Smooth muscle cell (in vitro differentiated cells): ENCODE measurements at regions not wholly inside any gene's neighbourhood (a gene's known extent, or its start where the extent isn't known, plus 50 kb on each side); places are given as distances from the start of the nearest gene placed in this dataset.

Source experiments
- DNase-seq: peaks from one replicate; lab custom pipeline; 2025; ENCODE audit not compliant: unreplicated experiment; lab: John Stamatoyannopoulos, UW
- H2AFZ ChIP-seq: fragments of 200-600 bp; sonication (generic); 2 replicates; pipeline ENCODE4 v1.6.0; 2016; ENCODE audit warnings: antibody characterized with exemption, low read depth, mild to moderate bottlenecking
- H3F3A ChIP-seq: fragments of 200-600 bp; sonication (generic); 2 replicates; pipeline ENCODE4 v1.6.0; 2017; ENCODE audit warnings: antibody characterized with exemption, low read depth
- H3K27ac ChIP-seq: fragments of 200-600 bp; sonication (generic); 2 replicates; pipeline ENCODE4 v1.5.1; 2016; ENCODE audit warnings: low read depth, mild to moderate bottlenecking
- H3K27me3 ChIP-seq: fragments of 200-600 bp; sonication (generic); 2 replicates; pipeline ENCODE4 v1.6.1; 2016; ENCODE audit warnings: low read depth, mild to moderate bottlenecking
- H3K36me3 ChIP-seq: fragments of 200-600 bp; sonication (generic); 2 replicates; pipeline ENCODE4 v1.5.1; 2016; ENCODE audit warnings: low read depth
- H3K4me1 ChIP-seq: fragments of 200-600 bp; sonication (generic); 2 replicates; pipeline ENCODE4 v1.5.1; 2016; ENCODE audit warnings: low read depth
- H3K4me2 ChIP-seq: fragments of 200-600 bp; sonication (generic); 2 replicates; pipeline ENCODE4 v1.6.0; 2016; ENCODE audit warnings: mild to moderate bottlenecking
- H3K4me3 ChIP-seq: fragments of 200-600 bp; sonication (generic); 2 replicates; pipeline ENCODE4 v1.5.1; 2016; ENCODE audit warnings: mild to moderate bottlenecking
- H3K79me2 ChIP-seq: fragments of 200-600 bp; sonication (generic); 2 replicates; pipeline ENCODE4 v1.6.0; 2016; ENCODE audit warnings: low read depth, mild to moderate bottlenecking
- H3K9ac ChIP-seq: fragments of 200-600 bp; sonication (generic); 2 replicates; pipeline ENCODE4 v1.6.0; 2016; ENCODE audit warnings: low read depth
- H3K9me3 ChIP-seq: fragments of 200-600 bp; sonication (generic); replicated peaks from 2 replicates; pipeline ENCODE4 v1.5.1; 2016; ENCODE audit warnings: low read depth
- H4K20me1 ChIP-seq: fragments of 200-600 bp; sonication (generic); 2 replicates; pipeline ENCODE4 v1.6.0; 2016; ENCODE audit warnings: low read depth
- WGBS: methylation state at CpG from one replicate; pipeline ENCODE4 v1.1.7; 2016; ENCODE audit warnings: low lambda C conversion rate; 5-methylcytosine and 5-hydroxymethylcytosine counted together
- TF ChIP-seq, protein P1 (sequence below): fragments of 200-600 bp; sonication (generic); IDR thresholded peaks from 2 replicates; pipeline ENCODE4 v1.5.1; 2017; ENCODE audit warnings: borderline replicate concordance, mild to moderate bottlenecking, antibody characterized with exemption; ENCODE audit not compliant: insufficient read depth, poor library complexity, severe bottlenecking

DNA sequence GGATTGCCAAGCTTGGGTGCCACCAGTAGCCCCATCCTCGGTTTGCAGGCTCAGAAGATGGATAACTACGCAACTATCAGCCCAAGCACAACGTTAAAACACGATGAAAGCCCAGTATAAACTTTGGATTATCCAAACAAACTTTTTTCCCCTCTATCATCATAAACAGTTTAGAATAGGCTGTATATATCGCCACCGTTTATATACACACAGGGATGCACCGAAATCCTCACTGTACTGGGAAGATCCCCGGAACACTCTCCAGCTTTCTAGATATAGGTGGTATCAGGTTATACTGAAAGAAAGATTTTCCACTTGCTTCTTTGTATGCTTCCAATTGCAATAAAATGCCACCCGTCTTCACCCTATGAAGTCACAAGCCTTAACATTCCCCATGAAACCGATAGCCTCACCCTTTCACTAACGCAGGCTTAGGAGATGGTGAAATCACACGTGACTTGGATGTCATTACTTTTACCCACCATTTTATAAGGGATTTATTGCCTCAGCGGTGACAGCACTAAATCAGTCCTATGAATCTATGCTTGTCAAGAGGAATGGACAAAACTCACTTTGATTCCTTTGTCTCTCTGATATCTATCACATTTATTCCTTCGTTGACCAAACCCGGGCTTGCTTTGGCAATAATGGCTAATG is 207.6 kb upstream of the FOXN3 start:
- H2AFZ ChIP-seq, result no peak overlapping the region
- peaks cover 10% of the 10 kb centered on the region for H3K4me1 ChIP-seq
- DNase-seq, result no peak

DNA sequence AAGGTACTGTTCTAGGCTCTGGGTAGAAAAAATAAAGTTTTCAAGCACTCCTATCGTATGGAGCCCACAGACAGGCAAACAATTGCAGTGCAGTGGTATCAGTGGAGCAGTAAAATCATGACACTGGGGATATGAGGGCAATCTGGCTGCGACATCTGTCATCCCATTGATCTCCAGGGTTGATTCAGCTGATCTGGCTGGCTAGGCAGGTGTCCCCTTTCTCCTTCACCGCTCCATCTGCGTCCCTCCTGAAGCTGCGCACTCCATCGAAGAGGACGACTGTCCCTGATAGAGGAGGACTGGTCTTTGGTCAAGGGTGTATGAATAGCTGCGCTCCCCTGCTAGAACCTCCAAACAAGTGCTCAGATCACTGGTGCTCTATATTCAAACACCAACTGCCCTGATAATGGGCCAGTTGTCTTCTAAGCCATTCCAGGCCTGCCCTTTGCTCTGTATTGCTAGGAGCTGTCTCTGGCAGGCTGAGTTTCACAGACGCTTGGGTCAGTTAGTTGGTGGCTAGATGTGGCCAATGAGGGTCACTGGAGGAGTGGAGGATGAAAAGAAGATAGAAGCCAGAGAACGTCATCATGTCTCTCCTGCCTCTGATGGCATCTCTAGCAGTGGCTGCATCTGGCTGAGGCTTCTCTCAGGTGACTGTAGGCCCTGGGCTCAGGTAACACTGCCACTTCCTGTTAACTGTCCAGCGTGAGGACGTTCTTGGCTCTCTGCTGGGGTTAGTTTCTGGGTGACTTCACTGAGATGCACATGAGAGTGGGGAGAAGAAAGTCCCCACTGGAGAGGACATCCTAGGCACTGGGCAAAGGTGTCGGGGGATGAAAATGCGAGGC is 205.0 kb upstream of the FOXN3 start:
- TF ChIP-seq, protein P1, sequence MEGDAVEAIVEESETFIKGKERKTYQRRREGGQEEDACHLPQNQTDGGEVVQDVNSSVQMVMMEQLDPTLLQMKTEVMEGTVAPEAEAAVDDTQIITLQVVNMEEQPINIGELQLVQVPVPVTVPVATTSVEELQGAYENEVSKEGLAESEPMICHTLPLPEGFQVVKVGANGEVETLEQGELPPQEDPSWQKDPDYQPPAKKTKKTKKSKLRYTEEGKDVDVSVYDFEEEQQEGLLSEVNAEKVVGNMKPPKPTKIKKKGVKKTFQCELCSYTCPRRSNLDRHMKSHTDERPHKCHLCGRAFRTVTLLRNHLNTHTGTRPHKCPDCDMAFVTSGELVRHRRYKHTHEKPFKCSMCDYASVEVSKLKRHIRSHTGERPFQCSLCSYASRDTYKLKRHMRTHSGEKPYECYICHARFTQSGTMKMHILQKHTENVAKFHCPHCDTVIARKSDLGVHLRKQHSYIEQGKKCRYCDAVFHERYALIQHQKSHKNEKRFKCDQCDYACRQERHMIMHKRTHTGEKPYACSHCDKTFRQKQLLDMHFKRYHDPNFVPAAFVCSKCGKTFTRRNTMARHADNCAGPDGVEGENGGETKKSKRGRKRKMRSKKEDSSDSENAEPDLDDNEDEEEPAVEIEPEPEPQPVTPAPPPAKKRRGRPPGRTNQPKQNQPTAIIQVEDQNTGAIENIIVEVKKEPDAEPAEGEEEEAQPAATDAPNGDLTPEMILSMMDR, result no peak

More for the DNA sequence above, 207.6 kb upstream of the FOXN3 start:
- Histone ChIP-seq H3K27ac (no peak overlapping the region), H3K36me3 (no peaks in the 10 kb centered on the region), H3K4me2 (no peak overlapping the region), H4K20me1 (no peaks in the 10 kb centered on the region), H3K9me3 (no peaks in the 10 kb centered on the region), H3K4me3 (no peak overlapping the region), H3K79me2 (no peaks in the 10 kb centered on the region), H3K9ac (no peak overlapping the region), H3F3A (no peaks in the 10 kb centered on the region), H3K27me3 (peaks cover 3% of the 10 kb centered on the region)
- 81% methylated on average over 15 of the region's 15 CpGs for WGBS
- TF ChIP-seq, protein P1, result no peak

DNA sequence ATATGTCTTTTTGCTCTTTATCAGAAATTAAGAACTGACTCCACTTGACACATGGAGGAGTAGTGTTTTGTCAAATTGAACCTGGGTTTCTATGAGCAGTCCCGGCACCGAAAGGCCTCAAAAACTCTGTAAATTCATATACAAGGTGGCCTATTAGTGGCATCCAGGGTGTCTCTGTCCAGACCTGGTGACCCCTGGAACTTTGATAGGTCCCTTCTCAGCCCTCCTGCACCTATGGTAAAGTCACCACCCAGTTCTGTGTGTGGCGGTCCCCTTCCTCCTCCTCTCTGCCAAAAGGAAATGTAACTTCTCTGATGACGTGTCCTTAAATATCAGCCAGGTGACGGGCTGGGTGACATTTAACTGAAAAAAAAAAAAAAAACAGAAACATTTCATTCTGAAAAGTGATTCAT is 204.0 kb upstream of the FOXN3 start:
- Histone ChIP-seq H3K4me1 (peaks cover 27% of the 10 kb centered on the region), H3F3A (no peaks in the 10 kb centered on the region), H3K27ac (no peak overlapping the region), H3K9me3 (no peaks in the 10 kb centered on the region), H3K36me3 (no peaks in the 10 kb centered on the region), H3K4me3 (no peak overlapping the region), H3K4me2 (no peak overlapping the region), H2AFZ (no peak overlapping the region), H3K27me3 (peaks cover 3% of the 10 kb centered on the region), H3K79me2 (peaks cover 2% of the 10 kb centered on the region), H3K9ac (no peak overlapping the region), H4K20me1 (no peaks in the 10 kb centered on the region)
- WGBS, result 98% methylated on average over 5 of the region's 5 CpGs
- TF ChIP-seq, protein P1, result no peak
- DNase-seq, result no peak

More for the DNA sequence above, 205.0 kb upstream of the FOXN3 start:
- H4K20me1 ChIP-seq, result no peaks in the 10 kb centered on the region
- no peaks in the 10 kb centered on the region for H3K36me3 ChIP-seq
- H3K27me3 ChIP-seq, result peaks cover 3% of the 10 kb centered on the region
- H3K9me3 ChIP-seq, result no peaks in the 10 kb centered on the region
- DNase-seq, result no peak
- H3K79me2 ChIP-seq, result no peaks in the 10 kb centered on the region
- H3K4me1 ChIP-seq, result peaks cover 17% of the 10 kb centered on the region
- no peak overlapping the region for H3K4me3 ChIP-seq
- no peak overlapping the region for H3K9ac ChIP-seq
- 94% methylated on average over 14 of the region's 14 CpGs for WGBS
- no peak overlapping the region for H2AFZ ChIP-seq
- no peak overlapping the region for H3K4me2 ChIP-seq
- H3F3A ChIP-seq, result no peaks in the 10 kb centered on the region
- no peak overlapping the region for H3K27ac ChIP-seq
